Activated CD4-positive, alpha-beta T cell treated with anti-CD3 and anti-CD28 coated beads, Interleukin-2, amount 10 ng/mL, durations not matched to agents 24 days and 14 days (primary cell): ENCODE measurements at regions not wholly inside any gene's neighbourhood (a gene's known extent, or its start where the extent isn't known, plus 50 kb on each side); places are given as distances from the start of the nearest gene placed in this dataset.

Source experiments
- DNase-seq: peaks from one replicate; pipeline ENCODE4 v3.0.0; 2022
- H3K27ac Mint-ChIP-seq: one replicate; pipeline ENCODE4 v1.8.0; 2022; ENCODE audit warnings: mild to moderate bottlenecking, mixed read lengths
- H3K27me3 Mint-ChIP-seq: one replicate; pipeline ENCODE4 v1.8.0; 2022; ENCODE audit warnings: mixed read lengths
- H3K36me3 Mint-ChIP-seq: one replicate; pipeline ENCODE4 v1.8.0; 2022; ENCODE audit warnings: low read depth, mild to moderate bottlenecking, mixed read lengths
- H3K4me1 Mint-ChIP-seq: one replicate; pipeline ENCODE4 v1.8.0; 2021; ENCODE audit warnings: mixed read lengths
- H3K4me3 Mint-ChIP-seq: one replicate; pipeline ENCODE4 v1.8.0; 2022; ENCODE audit warnings: mild to moderate bottlenecking, moderate library complexity, mixed read lengths
- H3K9me3 Mint-ChIP-seq: one replicate; pipeline ENCODE4 v1.8.0; 2021; ENCODE audit warnings: mixed read lengths
- intact Hi-C: fragments of 100-400 bp; cut with micrococcal nuclease; formaldehyde crosslinking; loops from one replicate; pipeline ENCODE4 v1.15.1; 2023

- Mint-ChIP-seq H3K4me3 (no peak overlapping the region), H3K27ac (no peak overlapping the region), H3K27me3 (no peaks in the 10 kb centered on the region), H3K36me3 (no peaks in the 10 kb centered on the region), H3K9me3 (no peaks in the 10 kb centered on the region), H3K4me1 (no peaks in the 10 kb centered on the region)
- intact Hi-C loops, result no loop called here
- no peak for DNase-seq
Observed at GRCh38 chr12:58815235-58815634, 105.1 kb downstream of the LRIG3 start.

- no peaks in the 10 kb centered on the region for H3K4me1 Mint-ChIP-seq
- H3K27me3 Mint-ChIP-seq, result no peaks in the 10 kb centered on the region
- DNase-seq, result no peak
- intact Hi-C loops, result no loop called here
- no peaks in the 10 kb centered on the region for H3K36me3 Mint-ChIP-seq
- no peak overlapping the region for H3K27ac Mint-ChIP-seq
- no peak overlapping the region for H3K4me3 Mint-ChIP-seq
- no peaks in the 10 kb centered on the region for H3K9me3 Mint-ChIP-seq
Observed at GRCh38 chr12:58818546-58818945, 101.8 kb downstream of the LRIG3 start.

GRCh38 chr12:58819345-58819744, 101.0 kb downstream of the LRIG3 start:
- Mint-ChIP-seq H3K4me3 (no peak overlapping the region), H3K9me3 (no peaks in the 10 kb centered on the region), H3K27ac (no peak overlapping the region), H3K4me1 (no peaks in the 10 kb centered on the region), H3K36me3 (no peaks in the 10 kb centered on the region), H3K27me3 (no peaks in the 10 kb centered on the region)
- no peak for DNase-seq
- intact Hi-C loops, result no loop called here

GRCh38 chr12:58819985-58820384, 100.3 kb downstream of the LRIG3 start:
- Mint-ChIP-seq H3K27ac (no peak overlapping the region), H3K4me1 (no peaks in the 10 kb centered on the region), H3K36me3 (no peaks in the 10 kb centered on the region), H3K27me3 (no peaks in the 10 kb centered on the region), H3K9me3 (no peaks in the 10 kb centered on the region), H3K4me3 (no peak overlapping the region)
- no peak for DNase-seq
- intact Hi-C loops, result no loop called here
